NCI-H146 (cell line): ENCODE measurements at regions not wholly inside any gene's neighbourhood (a gene's known extent, or its start where the extent isn't known, plus 50 kb on each side); places are given as distances from the start of the nearest gene placed in this dataset.
A peak's percentile ranks its signal among the peaks of the same experiment; 100 is the strongest.

Source experiments
- DNase-seq: peaks from one replicate; lab custom pipeline; 2025; lab: John Stamatoyannopoulos, UW

DNA sequence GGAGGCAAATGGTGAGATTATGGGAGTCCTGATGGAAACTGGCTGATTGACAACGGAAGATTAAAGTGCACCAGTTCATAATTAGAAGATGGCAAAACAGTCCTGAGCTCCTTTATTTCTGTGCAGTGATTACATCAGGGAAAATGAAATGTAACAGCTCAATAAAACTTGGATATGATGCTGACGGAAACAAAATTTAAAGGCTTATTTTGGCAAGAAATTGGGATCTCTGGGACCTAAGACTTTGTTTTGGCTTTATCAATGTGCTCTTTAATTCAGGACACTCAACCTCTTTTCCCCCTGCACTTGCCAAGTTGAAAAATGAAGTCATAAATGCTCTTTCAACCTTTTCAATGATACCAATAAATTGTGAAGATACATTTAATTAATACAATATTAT is 226.8 kb downstream of the C6orf118 start:
- DNase-seq = no peak

DNA sequence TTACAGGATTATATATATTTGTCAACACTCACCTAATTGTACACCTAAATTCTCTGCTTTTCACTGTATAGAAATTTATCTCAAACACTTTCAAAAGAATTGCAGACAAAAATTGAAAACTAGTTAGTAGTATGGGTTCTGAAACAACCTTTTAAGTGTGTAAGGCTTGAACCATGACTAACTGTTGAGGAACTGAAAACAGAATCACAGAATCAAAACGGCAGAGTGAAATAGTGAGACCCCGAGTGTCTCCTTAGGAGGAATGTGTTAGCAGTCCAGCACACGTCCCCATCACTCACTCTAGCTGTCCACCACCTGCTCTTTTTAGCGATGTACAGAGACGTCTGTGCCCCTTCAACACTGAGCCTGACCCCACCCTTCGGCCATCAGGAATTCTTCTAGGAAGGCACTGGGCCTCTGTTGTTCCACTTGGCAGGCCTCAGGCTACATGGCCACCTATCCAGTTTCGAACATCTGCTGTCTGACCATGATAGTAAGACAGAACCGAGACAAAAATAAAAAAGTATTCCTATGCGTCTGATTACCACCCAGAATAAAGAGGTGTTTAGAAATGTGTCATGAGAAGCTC is 227.4 kb downstream of the C6orf118 start:
- no peak for DNase-seq

DNA sequence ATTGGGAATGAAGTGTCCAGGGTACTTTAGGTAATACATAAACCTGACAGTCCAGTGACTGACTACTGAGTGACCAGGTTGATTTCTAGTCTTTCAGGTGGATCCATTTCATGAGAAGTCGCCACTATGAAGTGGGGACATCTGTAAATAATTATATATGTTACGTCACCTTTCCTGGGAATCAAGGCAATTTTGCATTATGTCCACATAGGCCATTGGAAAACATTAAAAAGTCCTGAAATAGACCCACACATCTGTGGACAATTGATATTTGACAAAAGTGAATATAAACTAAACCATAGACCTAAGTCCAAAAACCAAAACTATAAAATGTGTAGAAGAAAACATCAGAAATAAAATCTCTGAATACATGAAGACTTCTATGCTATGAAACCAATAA is 231.5 kb downstream of the C6orf118 start:
- no peak for DNase-seq

DNA sequence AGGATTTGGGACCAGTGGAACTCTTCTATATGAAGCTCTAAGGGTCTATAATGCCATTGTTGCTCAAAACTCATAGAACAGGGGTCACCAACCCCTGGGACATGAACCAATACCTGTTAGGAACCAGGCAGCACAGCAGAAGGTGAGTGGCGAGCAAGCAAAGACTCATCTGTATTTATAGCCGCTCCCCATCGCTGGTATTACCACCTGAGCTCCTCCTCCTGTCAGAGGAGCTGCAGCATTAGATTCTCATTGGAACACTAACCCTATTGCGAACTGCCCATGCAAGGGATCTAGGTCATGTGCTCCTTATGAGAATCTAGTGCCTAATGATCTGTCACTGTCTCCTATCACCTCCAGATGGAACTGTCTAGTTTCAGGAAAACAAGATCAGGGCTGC is 237.5 kb downstream of the C6orf118 start:
- no peak for DNase-seq

DNA sequence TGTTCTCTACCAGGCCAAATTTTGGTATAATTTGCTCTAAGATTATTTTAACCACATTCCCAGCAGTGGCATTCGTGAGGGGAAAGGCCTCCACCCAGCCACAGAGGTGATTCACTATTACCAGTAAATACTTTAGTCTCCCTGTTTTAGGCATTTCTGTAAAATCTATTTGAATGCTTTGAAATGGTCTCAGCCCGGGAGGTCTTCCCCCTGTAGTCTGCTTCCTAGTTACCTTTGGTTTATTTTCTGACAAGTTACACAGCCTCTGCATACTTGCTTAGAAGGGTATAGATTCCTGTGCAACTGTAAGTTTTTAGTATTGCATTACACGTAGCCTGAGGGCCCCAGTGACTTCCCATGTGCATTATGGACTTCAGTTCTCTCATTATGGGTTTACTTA is 248.7 kb downstream of the C6orf118 start:
- DNase-seq = no peak

DNA sequence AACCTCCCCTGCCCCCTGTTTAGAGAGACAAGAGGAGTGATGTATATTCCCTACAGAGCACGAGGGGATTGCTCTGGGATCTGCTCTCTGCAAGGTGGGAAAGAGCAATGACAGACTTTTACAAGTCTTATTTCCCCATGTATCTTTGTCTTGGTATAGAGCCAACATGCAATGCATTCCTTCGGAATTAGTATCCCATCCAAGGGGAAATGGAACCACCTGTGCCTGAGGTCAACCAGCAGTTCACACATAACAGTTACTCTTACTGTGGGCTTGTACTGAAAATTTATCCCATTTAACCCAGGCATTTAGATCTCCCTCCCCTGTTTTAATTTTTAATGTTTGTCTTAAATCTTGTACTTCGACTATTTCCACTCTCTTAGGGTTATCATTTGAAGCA is 250.4 kb downstream of the C6orf118 start:
- no peak for DNase-seq

DNA sequence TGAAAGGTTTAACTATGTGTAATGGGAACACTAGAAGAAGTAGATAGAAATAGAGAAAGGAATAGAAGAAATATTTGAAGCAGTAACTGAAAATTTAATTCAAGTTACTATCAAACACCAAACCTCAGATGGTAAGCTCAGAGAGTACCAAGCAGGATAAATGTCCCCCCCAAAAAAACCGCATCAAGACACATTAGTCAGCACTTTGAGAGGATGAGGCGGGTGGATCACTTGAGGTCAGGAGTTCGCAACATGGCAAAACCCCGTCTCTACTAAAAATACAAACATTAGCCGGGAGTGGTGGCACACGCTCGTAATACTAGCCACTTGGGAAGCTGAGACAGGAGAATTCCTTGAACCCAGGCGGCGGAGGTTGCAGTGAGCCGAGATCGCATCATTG is 253.1 kb downstream of the C6orf118 start:
- no peak for DNase-seq

DNA sequence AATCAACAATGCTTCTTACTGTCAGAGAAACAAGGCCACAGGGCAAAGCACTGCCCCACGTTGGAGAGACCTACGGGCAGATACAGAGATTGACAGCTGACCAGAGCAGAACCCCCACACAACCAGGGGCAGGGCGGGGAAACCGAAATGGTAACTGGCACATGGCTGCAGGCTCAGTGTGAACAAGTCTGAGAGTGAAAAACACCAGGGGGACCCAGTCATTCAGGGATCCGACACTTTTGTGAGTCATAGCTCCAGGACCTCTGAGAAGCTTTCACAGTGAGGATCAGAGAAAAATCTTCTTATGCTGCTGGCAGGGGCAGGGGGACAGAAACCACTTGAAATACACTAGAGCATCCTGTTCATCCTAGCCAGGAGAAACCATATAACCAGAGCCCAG is 254.2 kb downstream of the C6orf118 start:
- DNase-seq = no peak

DNA sequence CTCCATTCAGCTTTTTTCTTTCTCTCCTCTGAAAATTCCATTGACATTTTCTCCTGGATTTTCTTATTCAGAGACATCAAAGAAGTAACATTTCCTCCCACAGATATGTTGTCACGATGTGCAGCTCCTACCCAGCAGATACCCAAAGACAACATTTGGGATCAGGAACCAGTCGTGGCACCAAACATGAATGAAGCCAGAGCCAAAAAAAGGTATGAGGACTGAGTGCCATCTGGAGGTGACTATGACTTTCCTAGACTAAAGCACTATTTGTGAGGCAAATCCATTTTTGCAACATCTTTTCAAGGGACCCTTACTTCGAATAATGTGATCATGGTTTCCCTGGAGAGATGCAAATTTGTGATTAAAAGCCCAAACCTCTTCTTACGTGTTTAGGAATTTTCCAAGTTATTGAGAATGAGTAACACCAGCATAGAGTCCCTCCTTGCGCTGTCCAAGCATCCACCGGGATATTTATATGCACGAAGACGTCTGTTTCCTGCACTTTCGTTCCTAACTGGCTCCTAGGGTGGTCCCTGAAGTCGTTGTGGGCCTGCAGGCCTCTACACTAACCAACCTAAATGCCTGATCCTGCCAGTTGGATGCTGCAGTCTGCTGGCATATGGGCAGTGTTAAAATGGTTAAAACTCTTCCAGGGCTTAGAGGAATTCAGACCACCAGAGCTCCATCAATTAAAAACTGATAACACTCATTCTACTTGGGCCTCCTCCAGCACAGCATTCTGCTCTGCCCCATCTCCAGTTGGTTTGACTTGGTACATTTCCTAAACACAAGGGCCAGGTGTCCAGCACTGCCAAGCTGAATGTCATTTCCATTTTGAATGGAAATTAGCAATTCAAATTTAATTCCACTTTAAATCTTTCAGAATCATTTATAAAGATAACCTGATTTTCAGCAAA is 256.6 kb downstream of the C6orf118 start:
- DNase-seq = no peak

DNA sequence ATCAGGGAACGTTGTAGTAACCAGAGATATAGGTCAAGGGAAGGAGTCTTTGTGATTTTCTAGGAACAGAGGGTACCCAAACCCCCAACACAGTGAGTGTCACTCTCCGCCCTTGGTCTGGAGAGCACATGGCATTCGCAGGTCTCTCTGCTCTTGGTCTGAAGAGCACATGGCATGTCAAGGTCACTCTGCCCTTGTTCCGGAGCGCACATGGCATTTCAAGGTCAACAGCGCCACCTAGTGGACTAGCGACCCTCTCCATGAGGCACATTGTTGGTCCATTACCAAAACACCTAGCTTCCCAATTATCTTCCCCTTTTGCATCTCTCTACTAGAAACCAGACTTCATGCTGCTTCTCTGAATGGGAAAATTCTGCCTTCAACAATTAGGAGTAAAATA is 260.0 kb downstream of the C6orf118 start:
- peak; percentile 8 for DNase-seq

DNA sequence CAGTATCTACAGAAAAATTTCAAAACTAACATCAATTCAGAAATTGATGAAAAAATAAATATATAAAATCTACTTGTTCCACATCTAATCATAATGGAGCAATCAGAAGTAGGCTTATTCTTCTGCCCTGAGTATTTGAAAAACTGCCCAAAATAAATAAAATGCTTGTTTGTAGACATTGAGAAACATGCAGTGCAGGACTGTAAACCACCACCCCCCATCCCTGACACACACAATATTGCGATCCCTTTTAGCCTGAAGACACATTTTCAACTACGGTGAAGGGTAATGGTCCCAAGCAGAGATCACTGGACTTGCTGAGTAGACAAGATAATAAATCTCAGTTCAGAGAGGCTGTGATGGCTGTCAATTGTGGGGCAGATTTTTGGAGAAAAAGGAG is 261.5 kb downstream of the C6orf118 start:
- no peak for DNase-seq

DNA sequence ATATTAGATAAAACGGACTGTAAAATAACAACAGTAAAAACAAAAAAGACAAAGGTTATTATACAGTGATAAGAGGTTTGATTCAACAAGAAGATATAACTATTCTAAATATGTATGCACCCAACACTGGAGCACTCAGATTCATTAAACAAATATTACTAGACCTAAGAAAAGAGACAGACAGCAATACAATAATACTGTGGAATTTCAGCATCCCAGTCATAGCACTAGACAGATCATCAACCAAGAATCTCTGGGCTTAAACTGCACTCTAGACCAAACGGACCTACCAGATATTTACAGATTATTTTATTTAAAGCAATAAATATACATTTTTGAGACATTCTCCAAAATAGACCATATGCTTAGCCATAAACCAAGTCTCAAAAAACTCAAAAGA is 263.8 kb downstream of the C6orf118 start:
- no peak for DNase-seq

DNA sequence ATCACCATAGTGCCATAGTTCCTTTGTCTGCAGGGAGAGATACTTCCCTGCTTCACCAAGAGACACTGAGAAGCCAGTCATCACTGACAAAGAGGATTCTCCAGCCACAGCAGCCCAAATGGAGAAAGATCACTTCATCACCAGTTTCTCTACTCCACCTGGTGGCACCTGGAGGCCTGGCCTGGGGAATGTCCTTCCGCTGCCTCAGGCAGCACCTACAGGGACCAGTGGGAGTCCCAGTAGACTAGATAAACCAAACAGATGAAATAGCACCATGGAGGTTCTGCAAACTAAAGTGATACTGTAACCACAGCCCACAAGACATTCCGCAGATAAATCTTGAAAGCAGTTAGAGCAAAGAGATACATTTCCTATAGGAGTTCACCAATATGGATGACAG is 266.5 kb downstream of the C6orf118 start:
- DNase-seq = no peak

DNA sequence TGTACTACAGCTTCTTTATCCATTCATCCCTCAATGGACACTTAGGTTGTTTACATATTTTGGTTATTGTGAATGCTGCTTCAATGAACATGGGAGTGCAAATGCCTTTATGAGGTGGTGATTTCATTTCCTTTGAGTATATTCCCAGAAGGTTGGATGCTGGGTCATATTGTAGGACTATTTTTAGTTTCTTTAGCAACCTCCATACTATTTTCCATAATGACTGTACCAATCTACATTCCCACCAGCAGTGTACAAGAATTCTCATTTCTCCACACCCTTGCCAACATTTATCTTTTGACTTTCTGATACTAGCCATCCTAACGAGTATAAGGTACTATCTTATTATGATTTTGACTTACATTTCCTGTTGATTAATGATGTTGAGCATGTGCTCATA is 269.0 kb downstream of the C6orf118 start:
- DNase-seq = no peak

DNA sequence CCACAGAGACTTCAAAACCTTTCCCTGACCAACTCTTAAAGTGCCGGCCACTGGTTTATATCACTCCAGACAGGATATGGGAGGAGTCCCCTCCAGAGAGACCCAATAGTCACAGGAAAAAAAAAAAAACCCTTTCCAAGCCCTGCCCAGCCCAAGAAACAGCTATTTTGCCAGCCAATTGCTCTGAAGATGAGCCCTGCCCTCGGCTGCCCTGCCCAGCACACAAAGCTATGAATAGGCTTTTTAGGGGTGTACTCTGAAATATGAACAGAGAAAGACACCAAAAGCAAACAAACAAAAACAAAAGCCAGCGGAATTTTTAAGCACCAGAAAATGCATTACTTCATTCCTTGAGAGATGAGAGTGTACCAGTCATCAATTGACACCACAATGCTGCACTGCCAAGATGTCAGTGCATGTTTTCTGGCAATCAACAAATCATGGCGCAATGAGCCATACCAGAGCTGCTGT is 275.1 kb downstream of the C6orf118 start:
- DNase-seq = no peak

DNA sequence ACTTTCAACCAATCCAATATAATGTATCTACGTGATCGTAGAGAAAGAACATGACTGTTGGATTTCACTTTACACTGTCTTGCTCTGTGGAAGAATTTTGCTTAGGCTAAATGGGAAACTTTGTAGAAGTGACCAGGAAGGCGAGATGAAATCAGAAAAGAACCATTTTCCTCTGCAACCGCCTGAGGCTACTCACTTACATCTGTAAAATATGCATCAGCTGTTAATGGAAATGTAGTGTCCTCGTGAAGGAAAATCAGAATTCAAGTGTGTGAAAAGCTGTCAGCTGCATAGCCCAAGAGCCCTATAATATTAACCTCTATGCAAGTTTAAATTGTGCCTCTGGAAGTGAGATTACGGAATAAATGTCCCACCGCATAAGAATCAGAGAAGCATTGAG is 277.9 kb downstream of the C6orf118 start:
- no peak for DNase-seq

DNA sequence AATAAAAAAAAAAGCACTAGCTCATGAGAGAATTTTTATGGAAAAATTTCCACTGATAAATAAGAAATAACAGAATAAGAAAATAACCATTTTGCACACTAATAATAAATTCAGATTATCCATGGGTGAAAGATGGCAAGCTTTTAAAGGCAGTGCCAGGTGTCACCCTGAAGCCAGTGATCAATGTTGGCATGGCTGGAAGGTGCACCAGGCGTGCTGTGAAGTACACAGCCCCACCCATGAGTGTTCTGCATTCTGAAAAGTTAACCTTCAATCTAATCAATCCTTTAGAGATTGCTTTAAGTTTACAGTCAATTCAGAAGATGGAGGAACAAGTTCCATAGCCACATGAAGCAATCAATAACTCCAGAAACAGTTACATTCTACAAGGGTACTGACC is 284.4 kb downstream of the C6orf118 start:
- DNase-seq = no peak

DNA sequence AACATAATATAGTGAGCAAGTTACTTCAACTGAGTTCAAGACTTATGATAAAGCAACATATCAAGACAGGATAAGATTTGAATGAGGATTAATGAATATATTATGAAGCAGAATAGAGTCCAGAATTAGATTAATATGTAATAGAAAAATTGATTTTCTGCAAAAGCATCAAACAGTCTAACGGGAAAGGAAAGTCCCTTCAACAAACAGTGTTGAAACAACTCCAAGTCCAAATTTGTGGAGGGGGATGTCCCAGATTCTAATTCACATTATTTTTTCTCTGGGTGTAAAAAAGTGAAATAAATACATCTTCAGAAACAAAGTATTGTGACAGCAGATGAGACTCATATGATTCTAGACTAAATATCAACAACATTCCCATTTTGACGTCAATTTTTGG is 289.7 kb downstream of the C6orf118 start:
- DNase-seq = no peak

DNA sequence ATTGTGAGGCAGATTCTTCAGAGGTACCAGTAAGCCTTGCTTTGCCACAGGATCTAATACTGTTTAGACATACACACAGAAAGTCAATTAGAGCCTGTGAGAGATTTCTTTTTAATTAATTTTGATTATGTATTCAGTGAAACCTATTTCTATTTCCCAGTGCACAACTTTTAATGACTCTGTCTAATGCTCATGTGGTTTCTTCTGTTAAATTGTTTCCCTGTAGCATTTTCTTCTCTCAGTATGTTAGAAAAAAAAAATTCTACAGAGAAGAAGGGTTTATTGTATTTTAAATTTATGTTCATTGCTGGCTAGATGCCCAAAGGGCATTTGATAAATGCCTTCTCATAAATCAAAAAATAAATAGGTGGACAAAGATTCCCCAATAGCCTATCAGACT is 293.7 kb downstream of the C6orf118 start:
- no peak for DNase-seq

DNA sequence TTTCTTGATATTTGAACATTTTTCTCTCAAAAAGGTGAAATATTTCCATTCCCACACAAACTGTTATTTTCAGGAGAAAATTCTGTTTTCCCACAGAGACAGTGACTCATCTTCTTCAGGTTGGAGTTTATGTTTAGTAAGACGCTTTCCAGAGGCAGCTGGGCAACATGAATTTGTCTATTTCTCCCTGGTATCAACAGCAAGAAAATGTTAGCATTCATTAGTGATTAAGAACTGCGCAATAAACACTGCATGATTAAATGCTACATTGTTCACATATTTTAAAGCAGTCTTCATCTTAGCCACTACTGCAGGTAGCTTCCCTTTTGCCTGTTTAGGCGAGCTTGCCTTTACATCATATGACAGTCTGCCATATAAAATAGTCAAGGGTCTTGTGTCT is 295.7 kb downstream of the C6orf118 start:
- DNase-seq = no peak

DNA sequence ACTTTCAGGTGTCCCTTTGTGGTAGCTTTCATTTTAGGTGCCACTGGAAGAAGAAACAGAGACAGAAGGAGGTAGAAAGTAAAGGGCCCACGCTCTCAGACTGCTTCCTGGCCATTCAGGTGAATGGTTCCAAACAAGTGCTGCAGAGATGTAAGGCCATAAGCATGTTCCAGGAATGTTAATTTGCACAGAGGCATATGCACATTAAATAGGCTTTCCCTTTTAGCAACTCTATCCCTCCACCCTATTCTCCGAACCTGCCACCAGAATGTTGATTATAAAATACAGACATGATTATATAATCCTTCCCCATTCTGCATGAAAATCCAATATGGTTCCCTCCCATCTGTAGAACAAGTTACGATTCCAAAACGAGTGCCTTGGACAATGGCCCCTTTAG is 297.2 kb downstream of the C6orf118 start:
- no peak for DNase-seq

DNA sequence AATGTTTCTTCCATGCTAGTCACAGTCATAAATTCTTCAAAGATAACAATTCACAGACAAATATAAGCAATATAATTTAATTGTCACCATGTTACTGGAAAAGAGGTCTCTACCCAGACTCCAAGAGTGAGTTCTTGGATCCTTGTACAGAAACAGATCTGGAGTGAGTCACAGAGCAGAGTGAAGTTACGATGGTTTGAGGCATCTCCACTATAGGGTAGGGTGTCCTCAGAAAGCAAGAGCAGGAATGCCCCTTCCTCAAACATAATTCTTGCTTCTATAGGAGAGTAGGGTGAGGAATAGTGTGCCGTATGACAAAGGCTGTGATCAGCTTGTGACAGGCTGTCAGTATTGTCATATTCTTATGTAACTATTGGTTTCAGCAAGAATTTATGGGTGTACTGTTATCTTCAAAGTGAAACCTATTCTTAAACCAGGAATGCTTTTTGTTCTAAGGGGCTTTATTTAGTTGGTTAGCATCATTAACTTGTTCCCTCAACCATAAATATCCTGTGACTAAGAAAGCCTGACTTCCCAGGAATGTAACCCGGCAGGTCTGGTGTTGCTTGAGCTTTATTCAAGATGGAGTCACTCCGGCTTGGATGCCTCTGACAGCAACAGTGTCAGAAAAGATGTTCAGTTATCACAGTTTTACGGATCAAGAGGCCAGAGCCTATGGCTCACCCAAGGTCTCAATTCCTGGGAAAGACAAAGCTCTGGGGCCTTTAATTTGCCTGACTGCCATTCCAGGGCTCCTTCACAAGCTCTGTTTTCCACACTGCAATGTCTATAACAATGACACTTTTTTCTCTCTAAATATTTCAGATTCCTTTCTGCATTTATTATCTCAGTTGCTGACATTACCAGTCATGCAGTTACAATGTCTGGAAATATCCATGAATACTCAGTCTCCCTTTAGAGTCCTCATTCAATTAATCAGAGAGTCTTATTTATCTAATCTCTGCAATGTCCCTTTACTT is 298.6 kb downstream of the C6orf118 start:
- no peak for DNase-seq
